GM18505 (cell line): ENCODE measurements at regions not wholly inside any gene's neighbourhood (a gene's known extent, or its start where the extent isn't known, plus 50 kb on each side); places are given as distances from the start of the nearest gene placed in this dataset.
"Not testable (repeated sequence)": the region's sequence is repeated elsewhere in the genome, so short reads cannot be mapped to it uniquely, and the experiment has no call there.

Experiments
- ATAC-seq: cut with Tn5 transposase; IDR thresholded peaks from one replicate; pipeline ENCODE4 v1.9.1; 2021; ENCODE audit not compliant: unreplicated experiment
- POLR2A ChIP-seq: IDR thresholded peaks from 4 replicates; pipeline ENCODE4 v1.6.1; 2011; ENCODE audit warnings: borderline replicate concordance; ENCODE audit not compliant: insufficient read depth, insufficient read length; ENCODE audit errors: extremely low read depth

DNA sequence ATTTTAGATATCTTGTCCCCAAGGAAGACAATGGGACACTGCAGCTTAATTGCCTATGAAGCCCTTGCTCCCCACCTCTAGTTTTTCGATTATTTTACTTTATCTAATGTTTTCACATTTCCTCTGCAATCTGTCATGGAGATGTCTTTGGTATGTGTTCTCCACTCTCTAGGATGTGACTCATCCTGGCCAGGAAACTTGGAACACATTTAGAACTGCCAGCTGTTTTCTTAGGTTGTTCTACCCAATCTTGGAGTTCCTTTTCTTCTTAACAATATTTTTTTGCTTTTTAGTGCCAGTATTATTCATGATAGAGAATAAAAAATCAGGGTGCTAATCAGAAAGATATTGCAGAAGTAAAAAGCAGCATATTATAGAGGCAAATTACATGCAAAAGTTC lies 101.7 kb upstream of the CLEC14A start:
- ATAC-seq = no peak

DNA sequence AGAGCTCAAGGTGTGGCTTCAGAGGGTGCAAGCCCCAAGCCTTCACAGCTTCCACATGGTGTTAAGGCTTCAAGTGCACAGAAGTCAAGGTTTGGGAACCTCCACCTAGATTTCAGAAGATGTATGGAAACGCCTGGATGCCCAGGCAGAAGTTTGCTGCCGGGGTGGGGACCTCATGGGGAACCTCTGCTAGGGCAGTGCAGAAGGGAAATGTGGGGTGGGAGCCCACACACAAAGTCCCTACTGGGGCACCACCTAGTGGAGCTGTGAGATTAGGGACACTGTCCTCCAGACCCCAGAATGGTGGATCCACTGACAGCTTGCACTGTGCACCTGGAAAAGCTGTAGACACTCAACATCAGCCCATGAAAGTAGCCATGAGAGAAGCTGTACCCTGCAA lies 99.6 kb upstream of the CLEC14A start:
- ATAC-seq = not testable (repeated sequence)

More for the DNA sequence above, 101.7 kb upstream of the CLEC14A start:
- TF ChIP-seq POLR2A = no peak

DNA sequence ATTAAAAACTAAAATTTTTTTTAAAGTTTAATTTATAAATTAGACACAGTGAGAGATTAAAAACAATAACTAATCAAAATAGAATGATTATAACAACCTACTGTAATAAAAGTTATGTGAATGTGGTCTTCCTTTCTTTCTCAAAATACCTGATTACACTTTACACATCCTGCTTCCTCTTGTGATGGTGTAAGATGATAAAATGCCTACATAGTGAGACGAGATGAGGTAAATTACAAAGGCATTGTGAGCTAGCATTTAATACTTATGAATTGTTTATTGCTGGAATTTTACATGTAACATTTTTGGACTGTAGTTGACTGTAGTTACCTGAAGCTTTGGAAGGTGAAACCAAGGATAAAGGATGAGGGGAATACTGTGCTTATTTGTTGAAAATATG lies 94.2 kb upstream of the CLEC14A start:
- no peak for TF ChIP-seq POLR2A
- ATAC-seq = no peak

DNA sequence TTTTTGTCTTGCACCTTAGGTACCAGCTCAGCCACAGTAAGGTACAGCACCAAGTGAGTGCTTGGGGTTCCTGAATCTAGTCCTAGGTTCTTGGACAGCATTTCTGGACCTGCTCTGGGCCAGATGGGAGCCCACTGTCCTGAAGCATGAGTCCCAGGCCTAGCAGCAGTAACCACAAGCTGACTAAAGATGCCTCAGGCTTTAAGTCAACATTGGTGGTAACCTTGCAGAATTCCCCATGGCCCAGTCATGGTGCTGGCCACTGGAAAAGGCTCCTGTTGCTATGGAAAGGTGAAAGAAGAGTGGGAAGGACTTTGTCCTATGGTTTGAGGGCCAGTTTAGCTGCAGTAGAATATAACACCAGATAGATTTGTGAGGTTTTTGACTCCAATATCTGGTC lies 86.9 kb upstream of the CLEC14A start:
- no peak for TF ChIP-seq POLR2A
- no peak for ATAC-seq

DNA sequence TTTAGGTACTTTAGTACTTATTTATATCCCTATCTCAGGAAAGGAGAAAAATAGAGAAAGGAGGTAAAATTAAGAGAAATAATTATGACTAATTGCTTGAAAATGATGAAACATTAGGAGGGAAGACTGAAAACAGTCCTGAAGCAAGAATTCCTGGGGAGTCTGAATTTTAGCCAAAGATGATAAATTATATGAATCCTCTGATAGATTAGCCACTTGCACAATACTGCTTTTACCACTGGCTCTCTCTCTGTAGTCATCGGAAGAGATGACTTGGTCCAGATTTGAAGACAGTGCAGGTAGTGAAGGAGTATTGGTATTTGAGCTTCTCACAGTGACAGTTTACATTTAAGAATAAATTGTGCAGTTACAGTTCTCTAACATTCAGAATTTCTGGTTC lies 83.8 kb upstream of the CLEC14A start:
- TF ChIP-seq POLR2A = no peak

DNA sequence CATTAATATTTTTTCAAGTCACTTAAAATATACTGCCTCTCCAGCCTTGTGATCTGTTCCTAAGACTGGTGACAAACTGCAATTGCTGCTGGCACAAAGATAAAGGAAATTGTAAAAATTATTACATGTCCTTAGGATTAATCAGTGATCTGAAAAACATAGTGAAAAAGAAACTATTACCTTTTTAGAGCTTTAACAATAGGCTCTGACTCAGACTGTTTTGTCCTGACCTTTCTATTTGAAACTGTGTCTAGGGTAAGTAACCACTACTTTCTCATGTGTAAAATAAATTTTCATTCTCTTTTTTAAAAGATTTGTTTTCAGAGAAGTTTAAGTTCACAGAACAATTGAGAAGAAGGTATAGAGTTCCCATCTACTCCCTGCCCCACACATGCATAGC lies 80.4 kb upstream of the CLEC14A start:
- no peak for TF ChIP-seq POLR2A
- no peak for ATAC-seq

More for the DNA sequence above, 83.8 kb upstream of the CLEC14A start:
- ATAC-seq = no peak

DNA sequence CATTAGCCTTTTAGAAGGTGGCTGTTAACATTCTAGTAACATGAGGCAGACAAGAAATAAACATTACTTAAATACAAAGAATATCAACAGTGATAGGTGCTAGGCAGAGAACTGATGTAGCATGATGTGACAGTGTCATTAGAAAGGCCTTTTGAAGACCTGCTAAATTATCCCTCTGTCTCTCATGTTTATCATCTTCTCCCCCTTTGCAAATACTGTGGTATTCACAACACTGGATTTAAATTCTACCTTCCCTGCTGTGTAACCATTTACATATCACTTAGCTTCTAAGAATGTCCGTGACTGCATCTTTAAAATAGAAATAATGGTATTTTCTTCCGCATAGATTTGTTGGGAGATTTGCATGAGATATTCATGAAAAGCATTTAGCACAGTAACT lies 74.4 kb upstream of the CLEC14A start:
- no peak for TF ChIP-seq POLR2A
- ATAC-seq = no peak

DNA sequence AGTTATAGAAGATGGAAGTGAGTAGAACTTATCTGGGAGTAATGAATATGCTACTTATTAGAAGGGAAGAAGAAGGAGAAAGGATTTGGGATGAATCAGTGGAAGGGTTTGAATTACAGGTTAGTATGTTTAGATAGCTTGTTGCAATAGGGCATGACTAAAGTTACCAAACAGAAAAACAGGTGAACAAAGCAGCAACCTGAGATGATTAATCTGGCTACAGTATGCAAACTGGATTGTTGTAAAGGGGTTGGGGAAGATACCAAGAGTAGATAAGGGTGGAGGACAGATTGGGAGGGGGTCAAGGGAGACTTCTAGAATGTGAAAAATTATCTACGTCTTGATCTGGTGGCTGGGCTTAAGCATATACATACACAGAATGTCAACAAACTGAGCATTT lies 73.4 kb upstream of the CLEC14A start:
- ATAC-seq = no peak
- TF ChIP-seq POLR2A = no peak

DNA sequence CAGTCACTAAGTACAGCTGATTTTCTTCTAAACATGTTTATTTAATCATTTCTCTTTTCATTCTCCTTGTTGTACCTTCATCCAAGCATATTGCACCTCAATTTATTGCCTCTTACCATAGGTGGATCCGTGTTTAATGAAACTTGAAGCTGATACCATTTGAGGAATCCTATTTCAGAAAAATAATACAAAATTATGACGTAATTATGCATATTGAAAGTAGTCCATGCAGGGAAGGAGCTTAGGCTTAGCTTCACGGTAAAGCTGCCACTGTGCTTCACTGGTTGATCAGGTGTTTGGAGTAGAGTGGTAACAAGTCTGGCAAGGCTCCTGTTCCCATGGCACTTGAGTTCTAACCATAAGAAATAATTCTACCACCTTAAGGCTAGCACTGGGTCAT lies 61.0 kb upstream of the CLEC14A start:
- ATAC-seq = no peak

DNA sequence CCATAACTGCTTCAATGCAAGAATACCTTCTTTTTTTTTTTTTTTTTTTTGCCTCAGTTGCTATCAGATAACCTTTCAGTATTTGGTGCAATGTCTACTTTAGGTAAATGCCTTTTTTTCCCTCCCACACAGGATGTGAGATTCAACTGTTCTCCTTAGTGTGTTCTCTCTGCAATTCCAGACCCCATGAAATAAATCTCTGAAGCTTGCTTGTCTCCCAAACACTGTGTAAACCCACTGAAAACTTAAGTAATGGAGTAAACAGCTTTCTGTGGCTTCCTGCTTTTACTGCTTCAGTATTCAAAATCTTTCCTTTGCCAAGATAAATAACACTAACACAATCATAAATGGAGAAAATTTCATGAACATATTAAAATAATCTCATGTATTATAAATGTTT lies 55.8 kb upstream of the CLEC14A start:
- ATAC-seq = no peak
- TF ChIP-seq POLR2A = no peak

More for the DNA sequence above, 61.0 kb upstream of the CLEC14A start:
- TF ChIP-seq POLR2A = no peak

DNA sequence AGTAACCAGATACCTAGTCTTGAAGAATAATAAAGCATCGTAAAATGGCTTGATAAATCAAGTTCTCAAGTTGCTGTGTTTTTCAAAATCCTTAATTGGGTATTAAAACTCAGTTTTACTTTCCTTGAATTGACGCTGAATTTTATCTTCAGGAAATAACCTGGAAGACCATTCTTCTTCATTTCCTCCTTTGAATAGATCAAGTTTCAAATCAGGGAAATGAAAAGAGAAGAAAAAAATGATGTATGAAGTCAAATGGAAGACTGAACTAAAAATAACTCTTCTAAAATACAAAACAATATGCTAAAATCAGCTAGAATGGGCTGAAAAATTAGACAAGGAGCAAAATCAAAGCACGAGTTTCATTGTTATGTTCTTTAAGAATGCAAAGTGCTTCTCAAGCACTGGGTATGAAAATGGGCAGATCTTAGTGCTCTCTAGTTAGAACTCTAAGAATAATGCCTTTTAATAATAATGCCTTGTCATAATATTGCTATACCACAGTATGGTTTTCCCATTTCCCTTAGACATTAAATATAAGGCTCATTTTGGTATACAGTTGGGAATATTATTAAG lies 54.6 kb upstream of the CLEC14A start:
- no peak for ATAC-seq
- no peak for TF ChIP-seq POLR2A

DNA sequence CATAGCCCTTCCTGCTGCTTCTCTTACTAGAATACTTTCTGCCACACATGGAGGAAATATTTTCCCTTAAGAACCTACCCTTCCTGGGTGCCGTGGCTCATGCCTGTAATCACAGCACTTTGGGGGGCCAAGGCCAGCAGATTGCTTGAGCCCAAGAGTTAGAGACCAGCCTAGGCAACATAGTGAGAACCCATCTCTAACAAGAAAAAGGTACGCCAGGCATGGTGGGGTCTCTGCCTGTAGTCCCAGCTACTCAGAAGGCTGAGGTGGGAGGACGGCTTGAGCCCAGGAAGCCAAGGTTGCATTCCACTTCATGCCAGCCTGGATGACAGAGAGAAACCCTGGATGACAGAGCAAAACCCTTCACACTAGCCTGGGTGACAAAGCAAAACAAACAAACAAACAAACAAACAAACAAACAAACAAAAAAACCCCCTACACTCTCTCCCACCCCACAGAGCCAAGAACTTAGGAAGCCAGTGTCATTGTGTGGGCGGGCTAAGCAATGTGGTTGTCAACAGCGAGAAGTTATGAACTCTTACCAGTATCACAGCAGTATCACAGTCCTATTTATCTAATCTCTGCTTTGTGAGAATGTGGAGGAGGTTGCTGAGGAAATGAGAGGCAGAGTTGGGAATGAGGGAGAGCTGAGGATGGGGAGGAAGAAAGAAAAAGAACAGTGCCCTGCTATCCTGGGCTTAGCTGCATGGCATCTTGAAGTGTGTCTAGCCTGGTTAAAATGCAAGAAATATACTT lies 53.8 kb upstream of the CLEC14A start:
- ATAC-seq = no peak

More for the DNA sequence above, 53.8 kb upstream of the CLEC14A start:
- no peak for TF ChIP-seq POLR2A
